Activated CD4-positive, alpha-beta T cell treated with anti-CD3 and anti-CD28 coated beads, Interleukin-2, amount 10 ng/mL, durations not matched to agents 24 days and 14 days (primary cell): ENCODE measurements at regions not wholly inside any gene's neighbourhood (a gene's known extent, or its start where the extent isn't known, plus 50 kb on each side); places are given as distances from the start of the nearest gene placed in this dataset.
A peak's percentile ranks its signal among the peaks of the same experiment; 100 is the strongest.

Experiments used
- DNase-seq: peaks from one replicate; pipeline ENCODE4 v3.0.0; 2022
- H3K27ac Mint-ChIP-seq: one replicate; pipeline ENCODE4 v1.8.0; 2022; ENCODE audit warnings: mild to moderate bottlenecking, mixed read lengths
- H3K27me3 Mint-ChIP-seq: one replicate; pipeline ENCODE4 v1.8.0; 2022; ENCODE audit warnings: mixed read lengths
- H3K36me3 Mint-ChIP-seq: one replicate; pipeline ENCODE4 v1.8.0; 2022; ENCODE audit warnings: low read depth, mild to moderate bottlenecking, mixed read lengths
- H3K4me1 Mint-ChIP-seq: one replicate; pipeline ENCODE4 v1.8.0; 2021; ENCODE audit warnings: mixed read lengths
- H3K4me3 Mint-ChIP-seq: one replicate; pipeline ENCODE4 v1.8.0; 2022; ENCODE audit warnings: mild to moderate bottlenecking, moderate library complexity, mixed read lengths
- H3K9me3 Mint-ChIP-seq: one replicate; pipeline ENCODE4 v1.8.0; 2021; ENCODE audit warnings: mixed read lengths
- intact Hi-C: fragments of 100-400 bp; cut with micrococcal nuclease; formaldehyde crosslinking; loops from one replicate; pipeline ENCODE4 v1.15.1; 2023

DNA sequence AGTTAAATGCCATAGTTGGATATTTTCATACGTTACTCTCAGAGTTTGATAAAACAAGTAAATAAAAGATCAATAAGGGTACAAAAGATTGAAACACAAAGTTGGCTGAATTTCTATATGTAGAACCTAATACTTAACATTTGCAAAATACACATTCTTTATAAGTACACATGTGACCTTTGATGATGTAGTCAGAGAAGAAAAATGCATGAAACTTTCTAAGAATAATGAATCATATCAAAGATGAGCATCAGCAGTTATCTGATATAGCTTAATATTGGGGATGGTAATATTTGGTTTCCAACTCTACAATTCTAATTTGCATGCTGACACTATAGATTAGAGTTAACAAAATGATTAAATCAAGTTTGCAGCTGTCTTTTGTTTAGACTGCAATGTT, 188.0 kb upstream of the TGFBR2 start:
- no peak for DNase-seq
- no peaks in the 10 kb centered on the region for H3K36me3 Mint-ChIP-seq
- no peak overlapping the region for H3K27ac Mint-ChIP-seq
- intact Hi-C loops = no loop called here
- no peaks in the 10 kb centered on the region for H3K27me3 Mint-ChIP-seq
- H3K4me1 Mint-ChIP-seq = no peaks in the 10 kb centered on the region
- H3K9me3 Mint-ChIP-seq = peaks cover 23% of the 10 kb centered on the region
- no peak overlapping the region for H3K4me3 Mint-ChIP-seq

DNA sequence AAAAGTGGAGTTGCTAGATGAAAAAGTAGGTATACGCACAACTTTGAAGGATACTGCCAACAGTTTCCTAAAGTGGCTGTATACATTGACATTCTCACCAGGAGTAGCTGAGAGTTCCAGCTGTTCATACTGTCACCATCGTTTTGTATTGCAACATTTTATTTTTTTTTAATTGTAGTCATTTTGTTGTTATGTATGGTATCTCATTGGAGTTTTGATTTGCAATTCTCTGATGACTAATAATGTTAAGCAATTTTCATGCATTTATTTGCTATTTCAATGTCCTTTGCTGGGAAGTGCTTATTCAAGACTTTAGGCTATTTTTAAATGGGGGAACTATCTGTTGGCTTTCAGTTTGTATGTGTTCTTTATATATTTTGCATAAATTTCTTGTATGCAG, 185.1 kb upstream of the TGFBR2 start:
- H3K27ac Mint-ChIP-seq = no peak overlapping the region
- no peak for DNase-seq
- intact Hi-C loops = no loop called here
- H3K36me3 Mint-ChIP-seq = no peaks in the 10 kb centered on the region
- no peaks in the 10 kb centered on the region for H3K4me1 Mint-ChIP-seq
- no peak overlapping the region for H3K4me3 Mint-ChIP-seq
- H3K27me3 Mint-ChIP-seq = no peaks in the 10 kb centered on the region
- H3K9me3 Mint-ChIP-seq = peaks cover 20% of the 10 kb centered on the region

DNA sequence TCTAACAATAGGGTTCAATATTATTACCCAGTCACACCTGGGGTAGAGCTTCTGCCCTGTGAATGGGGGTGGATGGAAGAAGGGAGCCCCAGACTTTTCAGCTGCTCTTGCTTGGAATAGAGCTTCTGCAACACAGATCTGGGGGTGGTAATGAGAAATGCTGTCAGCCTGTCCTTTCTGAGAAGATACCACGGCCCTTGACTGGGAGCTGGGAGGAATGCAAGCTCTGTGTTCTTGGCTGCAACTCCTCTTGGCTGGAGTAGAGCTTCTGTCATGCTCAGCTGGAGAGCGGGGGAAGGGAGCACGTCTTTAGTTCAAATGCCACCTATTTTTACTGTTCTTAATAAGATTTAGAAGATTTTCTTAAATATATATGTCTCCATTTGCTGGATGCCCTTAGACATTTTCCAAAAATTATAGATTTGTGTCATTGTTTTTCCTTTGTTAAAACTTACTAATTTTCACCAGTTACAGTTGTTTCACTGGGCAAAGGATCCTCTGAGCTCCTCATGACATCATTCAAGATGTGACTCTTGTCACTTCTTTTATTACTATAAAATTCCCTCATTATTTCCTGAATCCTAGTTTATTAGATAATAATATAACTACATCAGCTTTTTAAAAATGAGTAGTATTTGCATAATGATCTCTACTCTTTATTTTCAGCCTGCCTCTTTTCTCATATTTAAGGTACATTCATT, 180.0 kb upstream of the TGFBR2 start:
- no peaks in the 10 kb centered on the region for H3K27me3 Mint-ChIP-seq
- DNase-seq = no peak
- no peak overlapping the region for H3K4me3 Mint-ChIP-seq
- H3K36me3 Mint-ChIP-seq = no peaks in the 10 kb centered on the region
- H3K9me3 Mint-ChIP-seq = peaks cover 20% of the 10 kb centered on the region
- no peaks in the 10 kb centered on the region for H3K4me1 Mint-ChIP-seq
- intact Hi-C loops = no loop called here
- no peak overlapping the region for H3K27ac Mint-ChIP-seq

DNA sequence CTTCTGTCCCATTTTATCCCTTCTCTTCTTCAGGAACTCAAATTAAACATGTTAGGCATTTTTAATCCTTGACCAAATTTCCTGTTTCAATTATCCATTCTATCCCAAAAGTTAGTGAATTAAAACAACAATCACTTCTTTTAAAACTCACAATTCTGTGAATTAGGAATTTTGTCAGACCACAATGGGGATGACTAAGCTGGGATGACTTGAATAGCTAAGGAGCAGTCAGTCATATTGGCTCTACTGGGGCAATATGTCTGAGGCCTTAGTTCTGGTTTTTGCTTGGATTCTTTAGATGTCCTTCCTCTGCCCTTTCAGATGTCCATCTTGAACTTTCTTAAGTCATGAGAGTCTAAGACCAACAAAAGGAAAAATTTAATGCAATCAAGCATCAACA, 178.2 kb upstream of the TGFBR2 start:
- no peaks in the 10 kb centered on the region for H3K36me3 Mint-ChIP-seq
- peaks cover 16% of the 10 kb centered on the region for H3K9me3 Mint-ChIP-seq
- intact Hi-C loops = no loop called here
- H3K27ac Mint-ChIP-seq = no peak overlapping the region
- H3K27me3 Mint-ChIP-seq = no peaks in the 10 kb centered on the region
- no peak overlapping the region for H3K4me3 Mint-ChIP-seq
- H3K4me1 Mint-ChIP-seq = no peaks in the 10 kb centered on the region
- DNase-seq = no peak

DNA sequence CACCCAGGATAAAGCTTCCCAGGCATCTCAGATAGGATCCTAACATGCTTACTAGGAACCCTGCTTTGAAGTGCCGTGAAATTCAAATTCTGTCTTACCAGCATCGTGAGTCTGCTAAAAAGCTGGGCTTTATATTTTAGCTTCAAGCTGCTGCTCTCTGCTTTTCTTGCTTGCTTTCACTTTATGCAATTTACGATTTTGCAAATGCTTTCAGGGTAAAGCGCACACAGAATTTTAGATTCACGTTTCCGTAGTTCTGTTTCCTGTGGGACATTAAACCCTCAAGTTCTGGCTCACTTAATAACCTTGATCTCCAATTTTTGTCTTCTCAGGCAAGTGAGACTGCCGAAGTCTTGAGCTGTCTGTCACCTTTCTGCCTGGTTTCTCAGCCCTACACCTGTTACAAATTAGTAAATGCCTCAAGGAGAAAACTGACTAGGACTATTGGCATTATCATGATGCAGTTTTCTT, 170.5 kb upstream of the TGFBR2 start:
- H3K4me1 Mint-ChIP-seq = peaks cover 8% of the 10 kb centered on the region
- peak overlapping the region; percentile 67 for H3K4me3 Mint-ChIP-seq
- H3K27ac Mint-ChIP-seq = no peak overlapping the region
- H3K27me3 Mint-ChIP-seq = no peaks in the 10 kb centered on the region
- peak; percentile 64 for DNase-seq
- intact Hi-C loops = no loop called here
- H3K9me3 Mint-ChIP-seq = no peaks in the 10 kb centered on the region
- no peaks in the 10 kb centered on the region for H3K36me3 Mint-ChIP-seq

DNA sequence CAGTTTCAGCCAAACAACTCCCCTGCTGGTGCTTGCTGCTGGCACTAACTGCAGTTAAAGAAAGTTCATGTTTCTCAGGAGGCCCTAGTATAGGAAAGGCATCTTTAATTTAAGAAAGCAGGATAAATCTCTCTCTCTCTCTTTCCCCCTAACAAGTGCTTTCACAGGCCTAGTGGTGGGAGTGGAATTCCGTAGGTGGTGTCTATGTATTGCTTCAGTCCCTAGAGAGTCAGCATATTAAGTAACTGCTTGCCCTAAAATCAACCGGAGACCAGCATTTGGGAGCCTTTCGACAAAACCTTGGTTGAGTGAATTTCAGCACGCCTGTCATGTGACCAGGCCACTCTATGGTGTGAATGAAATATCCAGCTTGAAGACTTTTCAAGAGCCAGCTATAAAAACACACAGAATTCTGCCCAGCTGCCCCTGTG, 169.2 kb upstream of the TGFBR2 start:
- Mint-ChIP-seq H3K9me3 (peaks cover 4% of the 10 kb centered on the region), H3K4me1 (peaks cover 8% of the 10 kb centered on the region), H3K4me3 (no peak overlapping the region), H3K36me3 (no peaks in the 10 kb centered on the region), H3K27ac (no peak overlapping the region), H3K27me3 (no peaks in the 10 kb centered on the region)
- DNase-seq = no peak
- intact Hi-C loops = no loop called here

DNA sequence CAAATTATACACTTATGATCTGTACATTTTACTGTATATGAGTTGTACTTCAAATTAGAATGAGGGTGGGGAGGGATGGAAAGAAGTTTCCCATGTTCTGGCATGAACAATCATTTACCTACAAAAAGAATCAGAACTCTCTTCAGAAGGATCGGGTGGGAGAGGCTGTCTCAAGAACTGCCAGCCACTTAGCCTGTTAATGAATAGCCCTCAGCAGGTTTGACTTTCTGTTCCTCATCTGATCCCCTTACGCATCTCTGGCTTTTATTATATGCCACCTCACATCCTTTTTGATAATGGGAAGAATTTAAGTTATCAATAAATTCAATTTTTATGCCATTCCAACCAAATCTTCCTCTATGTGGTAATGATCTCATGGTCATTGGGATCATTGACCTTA, 168.3 kb upstream of the TGFBR2 start:
- H3K9me3 Mint-ChIP-seq = peaks cover 7% of the 10 kb centered on the region
- H3K4me3 Mint-ChIP-seq = no peak overlapping the region
- no peak for DNase-seq
- intact Hi-C loops = no loop called here
- peaks cover 8% of the 10 kb centered on the region for H3K4me1 Mint-ChIP-seq
- H3K27me3 Mint-ChIP-seq = no peaks in the 10 kb centered on the region
- H3K36me3 Mint-ChIP-seq = no peaks in the 10 kb centered on the region
- H3K27ac Mint-ChIP-seq = no peak overlapping the region

DNA sequence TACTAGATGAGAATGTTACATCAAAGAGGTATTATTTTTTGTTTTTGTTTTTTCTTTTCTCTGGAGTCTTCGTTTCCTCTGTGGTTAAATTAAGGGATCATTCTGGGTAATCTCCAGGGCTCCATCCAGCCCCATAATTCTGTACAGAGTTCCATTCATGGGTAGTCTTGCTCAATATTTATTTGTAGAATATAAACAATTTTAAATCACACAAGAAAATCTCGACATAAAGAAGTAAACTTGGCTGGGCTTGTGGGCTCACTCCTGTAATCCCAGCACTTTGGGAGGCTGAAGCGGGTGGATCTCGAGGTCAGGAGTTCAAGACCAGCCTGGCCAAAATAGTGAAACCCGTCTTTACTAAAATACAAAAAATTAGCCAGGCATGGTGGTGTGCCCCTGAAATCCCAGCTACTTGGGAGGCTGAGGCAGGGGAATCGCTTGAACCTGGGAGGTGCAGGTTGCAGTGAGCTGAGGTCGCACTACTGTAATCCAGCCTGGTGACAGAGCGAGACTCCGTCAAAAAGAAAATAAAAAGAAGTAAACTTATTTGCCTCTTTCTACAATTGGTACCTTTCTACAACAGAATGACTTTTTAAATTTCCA, 166.8 kb upstream of the TGFBR2 start:
- Mint-ChIP-seq H3K9me3 (peaks cover 11% of the 10 kb centered on the region), H3K27me3 (no peaks in the 10 kb centered on the region), H3K36me3 (no peaks in the 10 kb centered on the region), H3K27ac (no peak overlapping the region), H3K4me3 (no peak overlapping the region), H3K4me1 (peaks cover 8% of the 10 kb centered on the region)
- no peak for DNase-seq
- intact Hi-C loops = no loop called here

DNA sequence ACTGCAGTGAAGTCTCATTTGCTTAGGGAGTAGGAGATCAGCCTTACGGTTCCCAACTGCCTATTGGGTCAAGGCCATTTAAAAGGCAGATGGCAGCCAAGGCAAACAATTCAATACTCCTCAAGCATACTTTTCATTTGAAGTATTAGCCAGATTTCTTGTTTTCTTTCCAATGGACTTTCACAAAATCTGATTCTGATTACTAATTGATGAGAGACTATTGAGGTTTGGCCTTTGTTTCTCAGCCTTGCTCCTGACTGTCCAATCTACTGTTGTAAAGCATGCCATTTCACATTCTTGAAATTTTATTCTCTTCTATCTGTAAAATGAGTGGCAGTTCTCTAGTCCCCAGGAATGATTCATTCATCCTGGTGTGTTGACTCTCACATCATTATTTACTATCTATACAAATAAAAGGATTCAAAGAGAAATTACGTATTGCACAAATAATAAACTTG, 166.2 kb upstream of the TGFBR2 start:
- Mint-ChIP-seq H3K27me3 (no peaks in the 10 kb centered on the region), H3K4me3 (no peak overlapping the region), H3K9me3 (peaks cover 11% of the 10 kb centered on the region), H3K4me1 (peaks cover 4% of the 10 kb centered on the region), H3K27ac (no peak overlapping the region), H3K36me3 (no peaks in the 10 kb centered on the region)
- no peak for DNase-seq
- intact Hi-C loops = no loop called here

DNA sequence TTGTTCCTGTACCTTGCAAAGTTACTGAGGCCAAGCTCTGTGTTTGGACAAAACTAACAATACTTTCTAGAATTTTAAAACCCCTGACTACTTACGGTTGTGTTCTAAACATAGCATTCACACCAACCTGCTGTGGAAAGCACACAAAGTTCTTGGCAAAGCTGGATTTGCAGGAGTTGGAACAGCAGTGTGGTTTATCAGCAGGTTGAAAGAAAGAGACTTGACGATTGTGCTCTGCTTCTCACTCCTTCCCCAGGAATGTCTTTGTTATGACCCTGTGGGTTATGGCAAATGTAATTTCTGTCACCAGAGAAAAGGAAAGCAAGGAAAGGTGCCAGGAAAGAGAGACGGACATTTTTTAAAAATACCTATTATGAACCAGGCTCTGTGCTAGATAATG, 165.5 kb upstream of the TGFBR2 start:
- no peak overlapping the region for H3K27ac Mint-ChIP-seq
- peaks cover 16% of the 10 kb centered on the region for H3K9me3 Mint-ChIP-seq
- H3K27me3 Mint-ChIP-seq = no peaks in the 10 kb centered on the region
- no peak overlapping the region for H3K4me3 Mint-ChIP-seq
- H3K4me1 Mint-ChIP-seq = peaks cover 2% of the 10 kb centered on the region
- no peak for DNase-seq
- no peaks in the 10 kb centered on the region for H3K36me3 Mint-ChIP-seq
- intact Hi-C loops = no loop called here

DNA sequence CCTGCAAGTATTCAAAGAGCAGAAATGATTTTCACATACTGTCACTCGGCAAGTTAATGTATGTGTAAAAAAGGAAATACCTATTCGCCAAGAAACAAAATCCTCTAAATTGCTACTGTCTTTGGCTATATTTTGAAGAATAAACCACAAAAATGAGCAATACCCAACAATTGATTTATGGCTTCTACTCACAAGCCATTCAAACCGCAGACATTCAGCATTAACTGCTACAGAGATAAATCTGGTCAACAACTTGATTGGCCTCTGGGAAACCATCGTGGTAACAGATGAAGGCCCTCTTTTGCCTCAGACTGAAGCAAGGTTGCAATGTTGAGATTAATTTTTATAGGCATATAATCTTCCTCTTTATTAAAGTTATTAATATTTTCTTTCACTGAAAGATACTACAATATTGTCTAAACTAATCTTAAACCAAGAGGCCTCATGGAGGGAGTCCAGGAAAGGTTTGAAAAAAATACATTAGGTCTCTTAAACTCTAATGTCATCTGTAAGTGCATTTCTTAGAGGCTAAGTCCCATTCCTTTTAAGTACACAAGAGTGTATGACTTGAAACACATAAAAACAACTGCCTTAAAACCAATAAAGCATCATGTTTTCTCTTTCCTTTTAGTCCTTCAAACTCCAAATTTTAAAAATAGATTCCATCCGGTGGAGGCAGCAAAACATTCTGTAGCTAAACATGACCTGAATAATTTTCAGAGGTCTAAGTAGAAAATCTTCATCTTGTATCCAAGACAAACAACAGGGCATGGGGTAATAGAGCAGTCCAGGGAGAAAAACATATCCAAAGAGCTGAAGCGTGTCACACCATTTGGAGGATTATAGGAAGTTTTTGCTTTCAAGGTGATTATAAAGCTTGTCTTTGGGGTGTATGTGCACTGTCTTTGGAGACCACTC, 162.4 kb upstream of the TGFBR2 start:
- Mint-ChIP-seq H3K36me3 (no peaks in the 10 kb centered on the region), H3K4me3 (no peak overlapping the region), H3K27me3 (no peaks in the 10 kb centered on the region), H3K27ac (no peak overlapping the region), H3K4me1 (no peaks in the 10 kb centered on the region), H3K9me3 (peaks cover 17% of the 10 kb centered on the region)
- intact Hi-C loops = no loop called here
- no peak for DNase-seq

DNA sequence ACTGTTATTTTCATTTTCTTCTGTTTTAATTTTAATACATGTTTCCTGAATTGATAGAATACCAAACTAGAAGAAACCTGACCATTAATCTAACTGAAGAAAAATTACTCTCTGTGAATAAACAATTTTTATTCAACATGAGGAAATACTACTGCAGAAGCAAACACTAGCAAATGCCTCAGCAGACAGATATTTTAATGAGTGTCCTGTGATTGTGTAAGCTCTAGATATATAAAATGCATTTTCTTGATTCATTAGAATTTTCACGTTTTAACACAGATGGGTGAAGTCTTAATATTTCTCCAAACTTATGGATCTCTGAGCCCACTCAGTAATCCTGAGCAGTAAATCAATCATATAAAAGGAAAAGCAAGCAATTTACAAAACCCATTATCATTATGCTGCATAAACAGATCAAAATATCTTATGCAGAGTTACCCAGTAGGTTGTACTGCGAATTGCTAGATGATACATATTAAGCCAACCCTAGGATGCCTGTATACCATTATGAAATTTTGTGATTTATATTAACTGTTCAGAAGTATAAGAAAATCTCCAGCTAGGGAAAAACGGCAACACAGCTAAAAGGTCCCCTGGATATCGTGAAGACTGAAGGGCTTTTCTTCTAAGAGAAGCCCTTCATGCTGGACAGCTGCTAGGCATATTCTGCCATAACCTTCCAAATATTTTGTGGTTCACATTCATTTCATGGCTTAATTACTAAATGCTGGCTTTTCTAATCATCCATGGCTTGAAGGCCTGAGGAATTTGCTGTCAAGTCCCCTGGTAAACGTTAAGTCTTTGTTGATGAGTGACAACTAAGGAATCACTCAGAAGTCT, 157.7 kb upstream of the TGFBR2 start:
- no peaks in the 10 kb centered on the region for H3K27me3 Mint-ChIP-seq
- DNase-seq = no peak
- H3K27ac Mint-ChIP-seq = no peak overlapping the region
- no peaks in the 10 kb centered on the region for H3K36me3 Mint-ChIP-seq
- H3K9me3 Mint-ChIP-seq = peaks cover 15% of the 10 kb centered on the region
- no peak overlapping the region for H3K4me3 Mint-ChIP-seq
- intact Hi-C loops = no loop called here
- H3K4me1 Mint-ChIP-seq = no peaks in the 10 kb centered on the region

DNA sequence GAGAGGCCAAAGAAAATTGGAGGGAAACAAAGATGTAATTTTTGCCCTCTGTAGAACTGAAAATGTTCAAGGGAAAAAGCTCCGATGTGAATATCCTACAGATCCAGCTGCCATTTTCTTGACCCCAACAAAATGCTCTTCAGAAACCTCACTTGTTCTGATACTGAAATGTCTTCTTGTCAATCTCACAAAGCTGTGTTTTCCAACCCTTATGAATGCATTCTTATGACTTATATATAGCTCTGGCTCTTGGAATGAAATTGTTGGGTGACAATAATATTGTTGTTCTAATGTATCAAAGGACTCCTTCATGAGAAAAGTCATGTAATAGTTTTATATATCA, 157.1 kb upstream of the TGFBR2 start:
- no peaks in the 10 kb centered on the region for H3K4me1 Mint-ChIP-seq
- H3K27me3 Mint-ChIP-seq = no peaks in the 10 kb centered on the region
- H3K9me3 Mint-ChIP-seq = peaks cover 20% of the 10 kb centered on the region
- H3K27ac Mint-ChIP-seq = no peak overlapping the region
- intact Hi-C loops = no loop called here
- H3K36me3 Mint-ChIP-seq = no peaks in the 10 kb centered on the region
- H3K4me3 Mint-ChIP-seq = no peak overlapping the region
- DNase-seq = no peak
